Neural cell (in vitro differentiated cells): ENCODE measurements at regions not wholly inside any gene's neighbourhood (a gene's known extent, or its start where the extent isn't known, plus 50 kb on each side); places are given as distances from the start of the nearest gene placed in this dataset.

Source experiments
- H2AFZ ChIP-seq: fragments of 200-600, 300-800 bp; sonication (generic), shearing (Covaris generic); 2 replicates; pipeline ENCODE4 v1.6.0; 2014; ENCODE audit warnings: low read depth, mild to moderate bottlenecking, antibody characterized with exemption, low read length, moderate library complexity
- H3F3A ChIP-seq: fragments of 200-600 bp; shearing (Covaris generic); 2 replicates; pipeline ENCODE4 v1.6.1; 2016; ENCODE audit warnings: mild to moderate bottlenecking, moderate library complexity, mixed read lengths, antibody characterized with exemption, low read length; ENCODE audit not compliant: insufficient read depth, poor library complexity, severe bottlenecking
- H3K27ac ChIP-seq: fragments of 200-600, 300-800 bp; sonication (generic), shearing (Covaris generic); 2 replicates; pipeline ENCODE4 v1.5.1; 2014; ENCODE audit warnings: mild to moderate bottlenecking, low read length, moderate library complexity
- H3K27me3 ChIP-seq: fragments of 300-800, 200-600 bp; sonication (generic), shearing (Covaris generic); 2 replicates; pipeline ENCODE4 v1.6.0; 2014; ENCODE audit warnings: mild to moderate bottlenecking, low read depth, low read length, moderate library complexity; ENCODE audit not compliant: insufficient read depth
- H3K36me3 ChIP-seq: fragments of 300-800, 200-600 bp; sonication (generic), shearing (Covaris generic); 2 replicates; pipeline ENCODE4 v1.5.1; 2014; ENCODE audit warnings: mild to moderate bottlenecking, antibody characterized with exemption, low read length, moderate library complexity; ENCODE audit not compliant: insufficient read depth
- H3K4me2 ChIP-seq: fragments of 300-800, 200-600 bp; sonication (generic), shearing (Covaris generic); 2 replicates; pipeline ENCODE4 v1.6.0; 2014; ENCODE audit warnings: mild to moderate bottlenecking, low read length
- H3K4me3 ChIP-seq: fragments of 300-800, 200-600 bp; sonication (generic), shearing (Covaris generic); 2 replicates; pipeline ENCODE4 v1.5.1; 2014; ENCODE audit warnings: mild to moderate bottlenecking, low read length, moderate library complexity
- H3K79me2 ChIP-seq: fragments of 200-600 bp; shearing (Covaris generic); replicated peaks from 2 replicates; pipeline ENCODE4 v1.6.0; 2014; ENCODE audit warnings: mild to moderate bottlenecking, low read length, moderate library complexity; ENCODE audit not compliant: insufficient read depth
- H3K9ac ChIP-seq: fragments of 300-800, 200-600 bp; sonication (generic), shearing (Covaris generic); 2 replicates; pipeline ENCODE4 v1.6.1; 2016; ENCODE audit warnings: mild to moderate bottlenecking, low read length, mixed read lengths
- H3K9me2 ChIP-seq: fragments of 200-600 bp; shearing (Covaris generic); 2 replicates; pipeline ENCODE4 v1.6.1; 2016; ENCODE audit warnings: mild to moderate bottlenecking, low read length, mixed read lengths; ENCODE audit not compliant: insufficient read depth
- H3K9me3 ChIP-seq: fragments of 200-600, 300-800 bp; sonication (generic), shearing (Covaris generic); 2 replicates; pipeline ENCODE4 v1.6.1; 2016; ENCODE audit warnings: mild to moderate bottlenecking, mixed run types, low read length, moderate library complexity, mixed read lengths
- H4K20me1 ChIP-seq: fragments of 200-600 bp; shearing (Covaris generic); 2 replicates; pipeline ENCODE4 v1.6.1; 2016; ENCODE audit warnings: mild to moderate bottlenecking, mixed run types; ENCODE audit not compliant: insufficient read depth
- CTCF ChIP-seq: fragments of 450-650 bp; IDR thresholded peaks from 2 replicates; pipeline ENCODE4 v1.5.1; 2014; ENCODE audit warnings: antibody characterized with exemption, mild to moderate bottlenecking, moderate library complexity; ENCODE audit not compliant: poor library complexity, severe bottlenecking
- EP300 ChIP-seq: fragments of 450-650 bp; conservative IDR thresholded peaks from 2 replicates; pipeline ENCODE4 v1.6.1; 2014; ENCODE audit warnings: antibody characterized with exemption, mild to moderate bottlenecking, moderate library complexity; ENCODE audit not compliant: poor library complexity, severe bottlenecking
- EZH2 ChIP-seq: fragments of 200-600, 300-800 bp; shearing (Covaris generic), sonication (generic); IDR thresholded peaks from 2 replicates; pipeline ENCODE4 v1.6.1; 2014; ENCODE audit warnings: antibody characterized with exemption, low read length, borderline replicate concordance, mild to moderate bottlenecking; ENCODE audit not compliant: insufficient read depth, poor library complexity, severe bottlenecking
- MXI1 ChIP-seq: fragments of 450-650 bp; conservative IDR thresholded peaks from 2 replicates; pipeline ENCODE4 v1.6.1; 2014; ENCODE audit warnings: antibody characterized with exemption, mild to moderate bottlenecking; ENCODE audit not compliant: poor library complexity, severe bottlenecking
- POLR2AphosphoS5 ChIP-seq: IDR thresholded peaks from 2 replicates; pipeline ENCODE4 v1.6.1; 2012
- RAD21 ChIP-seq: fragments of 450-650 bp; conservative IDR thresholded peaks from 2 replicates; pipeline ENCODE4 v1.6.1; 2014; ENCODE audit warnings: antibody characterized with exemption, mild to moderate bottlenecking, moderate library complexity
- REST ChIP-seq: IDR thresholded peaks from 2 replicates; pipeline ENCODE4 v1.6.1; 2012; ENCODE audit warnings: borderline replicate concordance
- SMC3 ChIP-seq: fragments of 450-650 bp; conservative IDR thresholded peaks from 2 replicates; pipeline ENCODE4 v1.6.1; 2014; ENCODE audit warnings: antibody characterized with exemption, mild to moderate bottlenecking, moderate library complexity; ENCODE audit not compliant: poor library complexity
- TAF1 ChIP-seq: IDR thresholded peaks from 2 replicates; pipeline ENCODE4 v1.6.1; 2012; ENCODE audit warnings: low read depth

- no peaks in the 10 kb centered on the region for H3K9me2 ChIP-seq
- TF ChIP-seq EP300 (peak; percentile 11), MXI1 (no peak)
- no peaks in the 10 kb centered on the region for H3K79me2 ChIP-seq
- no peak overlapping the region for H3K27ac ChIP-seq
- H3K27me3 ChIP-seq = no peaks in the 10 kb centered on the region
- no peaks in the 10 kb centered on the region for H4K20me1 ChIP-seq
- no peak overlapping the region for H3K4me2 ChIP-seq
- H3F3A ChIP-seq = no peaks in the 10 kb centered on the region
- no peak overlapping the region for H3K9ac ChIP-seq
- no peaks in the 10 kb centered on the region for H3K36me3 ChIP-seq
- H2AFZ ChIP-seq = no peak overlapping the region
- H3K9me3 ChIP-seq = no peaks in the 10 kb centered on the region
- no peak overlapping the region for H3K4me3 ChIP-seq
Observed at GRCh38 chr6:67766057-67766456, 869.0 kb upstream of the ADGRB3 start.

- no peak overlapping the region for H3K4me2 ChIP-seq
- H3K9me2 ChIP-seq = no peaks in the 10 kb centered on the region
- H2AFZ ChIP-seq = no peak overlapping the region
- no peak overlapping the region for H3K9ac ChIP-seq
- no peaks in the 10 kb centered on the region for H3K79me2 ChIP-seq
- no peaks in the 10 kb centered on the region for H3K36me3 ChIP-seq
- no peaks in the 10 kb centered on the region for H3K27me3 ChIP-seq
- H3K27ac ChIP-seq = no peak overlapping the region
- no peak overlapping the region for H3K4me3 ChIP-seq
- no peaks in the 10 kb centered on the region for H4K20me1 ChIP-seq
- TF ChIP-seq REST (no peak), TAF1 (no peak), MXI1 (no peak)
- no peaks in the 10 kb centered on the region for H3K9me3 ChIP-seq
- no peaks in the 10 kb centered on the region for H3F3A ChIP-seq
Observed at GRCh38 chr6:67759001-67759400, 876.1 kb upstream of the ADGRB3 start.

GRCh38 chr6:67757465-67758033 lies 877.5 kb upstream of the ADGRB3 start:
- Histone ChIP-seq H3K36me3 (no peaks in the 10 kb centered on the region), H3K9me2 (no peaks in the 10 kb centered on the region), H2AFZ (no peak overlapping the region)

More at GRCh38 chr6:67757465-67758033, 877.5 kb upstream of the ADGRB3 start:
- Histone ChIP-seq H3K79me2 (no peaks in the 10 kb centered on the region), H3K4me2 (no peak overlapping the region), H3K27me3 (no peaks in the 10 kb centered on the region), H3F3A (no peaks in the 10 kb centered on the region), H3K9ac (no peak overlapping the region), H3K4me3 (no peak overlapping the region), H3K9me3 (no peaks in the 10 kb centered on the region), H4K20me1 (no peaks in the 10 kb centered on the region), H3K27ac (no peak overlapping the region)
- no peak for TF ChIP-seq TAF1
- TF ChIP-seq EP300 = no peak
- no peak for TF ChIP-seq CTCF
- TF ChIP-seq SMC3 = no peak
- TF ChIP-seq POLR2AphosphoS5 = no peak
- TF ChIP-seq MXI1 = no peak
- no peak for TF ChIP-seq EZH2
- TF ChIP-seq REST = no peak
- TF ChIP-seq RAD21 = no peak
